HepG2 (cell line): ENCODE measurements at regions not wholly inside any gene's neighbourhood (a gene's known extent, or its start where the extent isn't known, plus 50 kb on each side); places are given as distances from the start of the nearest gene placed in this dataset.

ENCODE experiments used
- ATAC-seq: fragments of 200-7000 bp; cut with Tn5 transposase; 3 replicates; pipeline ENCODE4 v1.9.1; 2020; ENCODE audit warnings: mild to moderate bottlenecking, moderate library complexity
- BruUV-seq: library from RNA; stranded (reverse); fragments of 400-500 nt; replicated peaks from 2 replicates; lab custom pipeline; 2021; lab: Mats Ljungman, UMichigan
- CTCF ChIA-PET: fragments of 300-600 bp; formaldehyde crosslinking; extraction: SDS; loops from one replicate; lab custom pipeline; 2021; ENCODE audit warnings: low total read pairs, inconsistent platforms, low intra/inter-chr PET ratio; lab: Yijun Ruan, JAX
- POLR2A ChIA-PET: fragments of 350-600 bp; sonication (Branson Sonifier 250); formaldehyde crosslinking; loops from one replicate; lab custom pipeline; 2020; ENCODE audit warnings: antibody characterized with exemption, inconsistent platforms; lab: Yijun Ruan, JAX
- DNase-seq: peaks from one replicate; pipeline ENCODE4 v3.0.0-alpha.2; 2015; ENCODE audit warnings: low spot score
- FAIRE-seq: peaks from 3 replicates; lab custom pipeline; 2011; peaks lifted over from hg19 to GRCh38; lab: Jason Lieb, UNC
- H2AFZ ChIP-seq: one replicate; pipeline ENCODE4 v1.6.1; 2011; ENCODE audit warnings: low read length, inconsistent platforms
- H3K27ac ChIP-seq: fragments of 300-600 bp; 3 replicates; pipeline ENCODE4 v1.8.0; 2011; ENCODE audit warnings: mixed run types, mild to moderate bottlenecking, mixed read lengths, low read length, inconsistent platforms; ENCODE audit not compliant: insufficient read depth; ENCODE audit errors: extremely low read length
- H3K27me3 ChIP-seq, 2 experiments: fragments of 200-600 bp in 1 of 2; 2 replicates in 1 of 2; 3 replicates in 1 of 2; pipeline versions ENCODE4 v1.6.0 to v1.8.0; 2011; ENCODE audit warnings: low read length in 2 of 2, mild to moderate bottlenecking in 2 of 2, moderate library complexity in 2 of 2, inconsistent platforms in 1 of 2; ENCODE audit not compliant: insufficient read depth in 2 of 2, control insufficient read depth in 1 of 2
- H3K36me3 ChIP-seq, 2 experiments: fragments of 200-600 bp in 1 of 2; replicated peaks in 1 of 2; 2 replicates in 1 of 2; 3 replicates in 1 of 2; pipeline versions ENCODE4 v1.5.1 to v1.8.0; 2011; ENCODE audit warnings: low read length in 2 of 2, inconsistent platforms in 1 of 2; ENCODE audit not compliant: insufficient read depth in 2 of 2, control insufficient read depth in 1 of 2
- H3K4me1 ChIP-seq: 2 replicates; pipeline ENCODE4 v1.5.1; 2012; ENCODE audit warnings: low read length, inconsistent platforms; ENCODE audit not compliant: insufficient read depth
- H3K4me2 ChIP-seq: 2 replicates; pipeline ENCODE4 v1.6.0; 2011; ENCODE audit warnings: low read depth, low read length, inconsistent platforms
- H3K4me3 ChIP-seq, 3 experiments: fragments of 200-600 bp in 1 of 3; sonication (generic), shearing (Covaris generic) in 1 of 3; replicated peaks in 1 of 3; 2 replicates each; pipeline ENCODE4 v1.5.1; 2011 to 2016; ENCODE audit warnings: low read length in 3 of 3, inconsistent platforms in 2 of 3, low read depth in 2 of 3, mild to moderate bottlenecking in 2 of 3, control low read depth in 1 of 3, mixed read lengths in 1 of 3; ENCODE audit not compliant: insufficient read depth in 1 of 3
- H3K79me2 ChIP-seq: one replicate; pipeline ENCODE4 v1.6.1; 2011; ENCODE audit warnings: low read length, inconsistent platforms; ENCODE audit not compliant: insufficient read depth
- H3K9ac ChIP-seq: 2 replicates; pipeline ENCODE4 v1.6.0; 2011; ENCODE audit warnings: mild to moderate bottlenecking, low read depth, low read length, inconsistent platforms; ENCODE audit not compliant: insufficient read depth
- H3K9me3 ChIP-seq: 2 replicates; pipeline ENCODE4 v1.5.1; 2012; ENCODE audit warnings: mild to moderate bottlenecking, low read length
- H4K20me1 ChIP-seq: 2 replicates; pipeline ENCODE4 v1.6.0; 2011; ENCODE audit warnings: inconsistent platforms, mild to moderate bottlenecking, low read length, moderate library complexity; ENCODE audit not compliant: insufficient read depth
- ARID5B ChIP-seq: IDR thresholded peaks from 2 replicates; pipeline ENCODE4 v1.4.0; 2020; ENCODE audit warnings: mild to moderate bottlenecking, missing genetic modification reagents
- GATAD2A ChIP-seq: IDR thresholded peaks from 2 replicates; pipeline ENCODE4 v1.6.1; 2016
- HMG20A ChIP-seq: IDR thresholded peaks from 2 replicates; pipeline ENCODE4 v1.6.1; 2016; ENCODE audit warnings: borderline replicate concordance
- HOXA3 ChIP-seq: sonication (generic); formaldehyde crosslinking; IDR thresholded peaks from 2 replicates; pipeline ENCODE4 v1.5.0; 2020; ENCODE audit warnings: missing genetic modification reagents
- NR2F1 ChIP-seq, 2 experiments: fragments of 450-650 bp in 1 of 2; formaldehyde crosslinking in 1 of 2; IDR thresholded peaks; 2 replicates each; pipeline versions ENCODE4 v1.5.0 to v1.6.1; 2016 to 2020; ENCODE audit warnings: mild to moderate bottlenecking in 1 of 2, missing compliant biosample characterization in 1 of 2, missing genetic modification reagents in 1 of 2, moderate library complexity in 1 of 2
- PRDM15 ChIP-seq: sonication (generic); formaldehyde crosslinking; IDR thresholded peaks from 2 replicates; pipeline ENCODE4 v1.4.0; 2020; ENCODE audit warnings: missing genetic modification reagents
- SATB2 ChIP-seq: sonication (generic); formaldehyde crosslinking; IDR thresholded peaks from 2 replicates; pipeline ENCODE4 v1.5.0; 2020; ENCODE audit warnings: missing genetic modification reagents
- SRSF9 ChIP-seq: fragments of 200-400 bp; formaldehyde crosslinking; IDR thresholded peaks from 2 replicates; pipeline ENCODE4 v1.6.1; 2018; ENCODE audit warnings: borderline replicate concordance, mild to moderate bottlenecking, low read depth, low read length; ENCODE audit not compliant: insufficient read depth, poor library complexity, severe bottlenecking
- TMF1 ChIP-seq: sonication (generic); formaldehyde crosslinking; IDR thresholded peaks from 2 replicates; pipeline ENCODE4 v1.8.1; 2022; ENCODE audit warnings: low read depth, missing genetic modification reagents
- U2AF1 ChIP-seq: fragments of 200-400 bp; formaldehyde crosslinking; optimal IDR thresholded peaks from 2 replicates; pipeline ENCODE3; 2017; ENCODE audit warnings: mild to moderate bottlenecking, low read depth, low read length
- ZNF335 ChIP-seq: sonication (generic); formaldehyde crosslinking; IDR thresholded peaks from 2 replicates; pipeline ENCODE4 v1.4.0; 2020; ENCODE audit warnings: missing genetic modification reagents
- ZNF644 ChIP-seq: IDR thresholded peaks from 2 replicates; pipeline ENCODE4 v1.6.1; 2016; ENCODE audit warnings: low read depth
- ZNF691 ChIP-seq: sonication (generic); formaldehyde crosslinking; IDR thresholded peaks from 2 replicates; pipeline ENCODE4 v1.4.0; 2020; ENCODE audit warnings: missing genetic modification reagents, low read depth, mild to moderate bottlenecking, borderline replicate concordance
- ZUFSP ChIP-seq: sonication (generic); formaldehyde crosslinking; IDR thresholded peaks from 2 replicates; pipeline ENCODE4 v1.9.0; 2021; ENCODE audit warnings: missing genetic modification reagents, mild to moderate bottlenecking, borderline replicate concordance
- WGBS: methylation state at CpG from one replicate; pipeline ENCODE4 v1.1.6; 2017; ENCODE audit warnings: low lambda C conversion rate; 5-methylcytosine and 5-hydroxymethylcytosine counted together
- in situ Hi-C: cut with HindIII; loops from 2 replicates; pipeline ENCODE4 v1.10.0; 2017; ENCODE audit warnings: low pct_unique_long_range_greater_than_20kb; ENCODE audit not compliant: extremely low pct_ligation_motif_present
- intact Hi-C: fragments of 100-400 bp; cut with micrococcal nuclease; formaldehyde crosslinking; loops from one replicate; pipeline ENCODE4 v1.10.0; 2022; ENCODE audit not compliant: unreplicated experiment

GRCh38 chr15:37217567-37217966, 117.2 kb upstream of the MEIS2 start:
- FAIRE-seq (no peak), DNase-seq (peak; percentile 22), ATAC-seq (no peak)
- no peak overlapping the region for H2AFZ ChIP-seq
- no peaks in the 10 kb centered on the region for H3K9me3 ChIP-seq
- no peak overlapping the region for H3K27ac ChIP-seq
- ChIA-PET CTCF (no interaction called here), POLR2A (no interaction called here)
- no peak overlapping the region for H3K4me3 ChIP-seq
- no peak overlapping the region for H3K4me2 ChIP-seq
- H3K4me1 ChIP-seq: peaks cover 26% of the 10 kb centered on the region
- no peaks in the 10 kb centered on the region for H3K27me3 ChIP-seq
- in situ Hi-C loops: no loop called here
- H3K79me2 ChIP-seq: no peaks in the 10 kb centered on the region
- no TSS peak for BruUV-seq
- intact Hi-C loops: no loop called here
- no peak overlapping the region for H3K9ac ChIP-seq
- no peaks in the 10 kb centered on the region for H4K20me1 ChIP-seq
- WGBS: 54% methylated on average over 1 of the region's 1 CpG
- no peaks in the 10 kb centered on the region for H3K36me3 ChIP-seq
- TF ChIP-seq SRSF9 (no peak), GATAD2A (CRISPR knock-in tag) (peak; percentile 51), ARID5B (CRISPR knock-in tag) (peak; percentile 53), ZNF691 (no peak), TMF1 (no peak), HMG20A (CRISPR knock-in tag) (peak; percentile 45; the same call in 1 of the 2 replicates), SATB2 (CRISPR knock-in tag) (no peak), PRDM15 (CRISPR knock-in tag) (no peak), ZNF644 (CRISPR knock-in tag) (peak; percentile 56), ZUFSP (CRISPR knock-in tag) (no peak), HOXA3 (CRISPR knock-in tag) (no peak), ZNF335 (no peak), U2AF1 (no peak), NR2F1 (CRISPR knock-in tag; IDR thresholded peaks at IDR 0.05) (peak in 1 of 2 experiments; percentile 27; a peak in 1 of 4 replicates)
